AG09319 (cell line): ENCODE measurements at regions not wholly inside any gene's neighbourhood (a gene's known extent, or its start where the extent isn't known, plus 50 kb on each side); places are given as distances from the start of the nearest gene placed in this dataset.

ENCODE experiments used
- DNase-seq: peaks from one replicate; pipeline ENCODE4 v3.0.0-alpha.2; 2010; ENCODE audit warnings: low read depth; ENCODE audit errors: extremely low read depth
- TF ChIP-seq, protein P1 (sequence below): IDR thresholded peaks from 2 replicates; pipeline ENCODE4 v1.5.1; 2011; ENCODE audit warnings: low read depth, mild to moderate bottlenecking, inconsistent platforms, low read length, moderate library complexity

DNA sequence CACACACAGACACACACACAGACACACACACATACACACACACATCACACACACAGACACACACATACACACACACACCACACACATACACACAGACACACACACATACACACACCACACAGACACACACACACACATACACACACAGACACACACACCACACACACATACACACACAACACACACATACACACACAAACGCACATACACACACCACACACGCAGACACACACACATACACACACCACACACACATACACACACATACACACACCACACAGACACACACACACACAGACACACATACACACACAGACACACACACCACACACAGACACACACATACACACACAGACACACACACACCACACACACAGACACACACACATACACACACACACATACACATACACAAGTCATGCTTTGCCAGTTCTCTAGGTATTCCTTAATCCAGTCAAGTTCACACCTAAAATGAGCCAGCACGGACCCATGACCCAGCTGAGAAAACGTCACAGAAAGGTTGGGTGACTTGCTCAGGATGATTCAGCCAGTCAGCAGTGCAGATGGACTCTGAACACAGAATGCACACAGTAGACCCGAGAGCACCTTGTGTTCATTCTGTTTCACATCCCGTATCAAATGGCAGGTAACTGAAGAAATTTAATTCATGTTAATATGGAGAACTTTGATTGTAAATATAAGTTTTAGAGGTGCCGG, 746.4 kb downstream of the MTRR start:
- TF ChIP-seq, protein P1, sequence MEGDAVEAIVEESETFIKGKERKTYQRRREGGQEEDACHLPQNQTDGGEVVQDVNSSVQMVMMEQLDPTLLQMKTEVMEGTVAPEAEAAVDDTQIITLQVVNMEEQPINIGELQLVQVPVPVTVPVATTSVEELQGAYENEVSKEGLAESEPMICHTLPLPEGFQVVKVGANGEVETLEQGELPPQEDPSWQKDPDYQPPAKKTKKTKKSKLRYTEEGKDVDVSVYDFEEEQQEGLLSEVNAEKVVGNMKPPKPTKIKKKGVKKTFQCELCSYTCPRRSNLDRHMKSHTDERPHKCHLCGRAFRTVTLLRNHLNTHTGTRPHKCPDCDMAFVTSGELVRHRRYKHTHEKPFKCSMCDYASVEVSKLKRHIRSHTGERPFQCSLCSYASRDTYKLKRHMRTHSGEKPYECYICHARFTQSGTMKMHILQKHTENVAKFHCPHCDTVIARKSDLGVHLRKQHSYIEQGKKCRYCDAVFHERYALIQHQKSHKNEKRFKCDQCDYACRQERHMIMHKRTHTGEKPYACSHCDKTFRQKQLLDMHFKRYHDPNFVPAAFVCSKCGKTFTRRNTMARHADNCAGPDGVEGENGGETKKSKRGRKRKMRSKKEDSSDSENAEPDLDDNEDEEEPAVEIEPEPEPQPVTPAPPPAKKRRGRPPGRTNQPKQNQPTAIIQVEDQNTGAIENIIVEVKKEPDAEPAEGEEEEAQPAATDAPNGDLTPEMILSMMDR: no peak
- DNase-seq: no peak

DNA sequence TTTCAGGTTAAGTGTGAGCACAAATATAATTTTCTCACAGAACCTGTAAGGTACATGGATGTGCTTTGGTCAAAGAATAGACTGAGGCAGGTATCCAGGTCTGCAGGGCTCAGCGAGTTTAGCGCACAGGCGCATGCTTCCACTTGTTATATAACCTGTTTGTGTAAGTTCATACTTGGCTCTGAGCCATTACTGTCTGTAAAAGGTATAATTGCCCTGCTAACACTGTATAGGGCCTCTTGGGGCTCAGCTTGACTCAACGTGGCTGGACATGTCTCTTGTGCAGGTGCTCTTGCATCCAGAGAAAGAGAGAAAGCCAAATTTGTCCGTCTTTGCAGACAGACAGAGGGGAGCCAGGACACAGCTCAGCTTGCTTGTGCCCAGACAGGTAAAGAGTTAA, 759.6 kb downstream of the MTRR start:
- TF ChIP-seq, protein P1: no peak
- no peak for DNase-seq

DNA sequence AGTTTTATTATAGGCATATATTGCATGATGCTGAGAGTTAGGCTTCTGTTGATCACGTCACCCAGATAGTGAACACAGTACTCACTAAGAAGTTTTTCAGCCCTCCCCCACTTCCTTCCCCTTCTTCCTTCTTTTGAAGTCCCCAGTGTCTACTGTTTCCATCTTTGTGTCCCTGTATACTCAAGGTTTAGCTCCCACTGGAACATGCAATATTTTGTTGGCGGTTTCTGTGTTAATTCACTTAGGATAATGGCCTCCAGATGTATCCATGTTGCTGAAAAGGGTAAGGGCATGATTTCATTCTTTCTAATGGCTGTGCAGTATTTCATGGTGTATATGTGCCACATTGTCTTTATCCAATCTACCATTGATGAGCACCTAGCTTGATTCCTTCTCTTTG, 764.3 kb downstream of the MTRR start:
- TF ChIP-seq, protein P1: no peak
- peak; percentile 19 for DNase-seq

DNA sequence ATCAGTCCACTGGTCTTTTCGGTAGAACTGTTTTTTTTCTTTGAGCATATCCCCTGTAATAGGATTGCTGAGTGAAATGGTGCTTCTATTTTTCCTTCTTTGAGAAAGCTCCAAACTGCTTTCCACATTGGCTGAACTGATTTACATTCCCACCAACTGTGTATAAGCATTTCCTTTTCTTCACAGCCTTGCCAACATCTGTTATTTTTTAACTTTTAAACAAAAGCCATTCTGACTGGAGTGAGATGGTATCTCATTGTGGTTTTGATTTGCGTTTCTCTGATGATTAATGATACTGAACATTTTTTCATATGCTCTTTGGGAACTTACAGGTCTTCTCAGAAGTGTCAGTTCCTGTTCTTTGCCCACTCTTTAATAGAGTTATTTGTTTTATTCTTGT, 764.7 kb downstream of the MTRR start:
- TF ChIP-seq, protein P1: no peak
- peak; percentile 45 for DNase-seq

DNA sequence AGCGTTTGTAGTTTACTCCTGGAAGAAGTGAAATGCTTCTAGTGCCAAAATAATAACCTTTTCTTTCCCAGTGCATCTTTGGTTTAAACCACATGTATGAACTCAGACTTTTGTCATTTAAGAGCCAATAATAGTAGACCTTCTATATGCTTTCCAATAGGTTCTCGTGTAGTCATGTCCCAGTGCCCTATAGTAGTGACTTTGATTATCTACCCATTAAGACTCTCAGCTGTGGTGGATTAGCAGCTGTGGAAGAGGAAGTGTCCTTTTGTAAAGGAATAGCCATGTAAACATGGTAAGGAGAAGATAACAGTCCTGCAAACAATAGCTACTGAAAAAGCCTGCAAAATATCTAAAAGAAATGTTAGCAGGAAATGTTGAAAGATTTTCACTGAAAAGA, 765.3 kb downstream of the MTRR start:
- TF ChIP-seq, protein P1: no peak
- no peak for DNase-seq

DNA sequence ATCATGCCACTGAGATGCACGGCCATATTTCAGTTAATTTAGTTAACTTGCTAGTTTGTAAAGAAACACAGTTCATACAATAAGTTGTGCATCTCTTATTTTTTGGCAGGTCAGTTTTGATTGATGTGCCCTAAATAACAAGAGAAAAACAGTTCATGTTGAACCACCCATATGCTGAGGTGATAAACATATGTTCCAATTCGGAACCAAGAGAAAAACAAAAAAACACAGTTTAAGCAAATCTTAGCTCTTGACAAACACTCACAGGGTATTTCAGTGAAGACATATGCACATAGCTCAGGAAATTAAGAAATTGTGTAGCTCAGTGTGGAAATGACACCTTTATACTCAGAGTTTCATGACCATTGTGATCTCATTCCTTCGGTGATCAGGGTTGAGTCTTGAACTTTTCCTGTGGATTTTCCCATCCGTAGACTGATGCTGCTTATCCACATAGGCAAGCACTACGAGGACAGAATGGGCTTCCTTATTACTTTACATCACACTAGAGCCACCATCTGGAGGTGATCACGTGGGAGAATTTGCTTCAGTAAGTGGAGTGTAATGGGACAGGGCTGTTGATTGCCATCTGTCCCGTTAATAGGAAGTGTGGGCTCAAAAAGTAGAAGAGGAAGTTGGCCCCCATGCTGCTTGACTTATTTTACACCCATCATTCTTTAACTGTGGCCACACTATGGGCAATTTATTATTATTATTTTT, 773.0 kb downstream of the MTRR start:
- no peak for DNase-seq
- TF ChIP-seq, protein P1: no peak

DNA sequence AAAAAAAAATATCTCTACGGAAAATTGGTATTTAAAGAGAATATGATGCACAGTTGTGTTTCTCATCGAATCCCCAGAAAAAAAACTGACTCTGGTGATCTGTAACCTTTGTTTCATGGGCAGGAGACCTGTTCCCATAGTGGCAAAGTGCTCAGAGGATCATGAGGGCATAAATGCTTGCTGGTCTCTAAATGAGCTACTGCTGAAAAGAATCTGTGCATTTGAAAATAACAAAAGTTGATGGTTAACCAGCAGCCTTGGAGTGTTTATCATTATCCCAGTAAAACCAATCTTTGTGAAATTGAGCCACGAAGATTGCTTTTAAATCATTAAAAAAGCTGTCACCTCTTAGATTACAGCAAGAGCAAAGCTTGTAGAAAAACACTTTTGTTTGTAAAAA, 775.4 kb downstream of the MTRR start:
- DNase-seq: no peak
- TF ChIP-seq, protein P1: no peak
